MCF 10A (cell line): ENCODE measurements at regions not wholly inside any gene's neighbourhood (a gene's known extent, or its start where the extent isn't known, plus 50 kb on each side); places are given as distances from the start of the nearest gene placed in this dataset.

Experiments used
- BruUV-seq: library from RNA; stranded (reverse); fragments of 400-500 nt; replicated peaks from 2 replicates; lab custom pipeline; 2021; lab: Mats Ljungman, UMichigan
- CTCF ChIA-PET: fragments of 300-600 bp; sonication (Branson Sonifier 250); formaldehyde crosslinking; extraction: SDS; loops from one replicate; lab custom pipeline; 2021; ENCODE audit warnings: antibody characterized with exemption, inconsistent platforms; lab: Yijun Ruan, JAX
- POLR2A ChIA-PET: fragments of 300-600, 350-650 bp; sonication (Branson Sonifier 250); formaldehyde crosslinking; extraction: SDS; loops from one replicate; lab custom pipeline; 2020; ENCODE audit warnings: antibody characterized with exemption, inconsistent platforms; lab: Yijun Ruan, JAX
- DNase-seq: peaks from one replicate; pipeline ENCODE4 v3.0.0-alpha.2; 2018; ENCODE audit not compliant: unreplicated experiment
- H3K27ac Mint-ChIP-seq: one replicate; pipeline ENCODE4 v1.8.0; 2022; ENCODE audit warnings: mild to moderate bottlenecking, low read depth, mixed read lengths; ENCODE audit not compliant: unreplicated experiment
- H3K27me3 Mint-ChIP-seq: one replicate; pipeline ENCODE4 v1.8.0; 2022; ENCODE audit warnings: mixed read lengths; ENCODE audit not compliant: insufficient read depth, unreplicated experiment
- H3K36me3 Mint-ChIP-seq: one replicate; pipeline ENCODE4 v1.8.0; 2022; ENCODE audit warnings: mild to moderate bottlenecking, moderate library complexity, mixed read lengths; ENCODE audit not compliant: insufficient read depth, unreplicated experiment
- H3K4me1 Mint-ChIP-seq: one replicate; pipeline ENCODE4 v1.8.0; 2022; ENCODE audit warnings: mixed read lengths; ENCODE audit not compliant: insufficient read depth, unreplicated experiment
- H3K4me3 Mint-ChIP-seq: one replicate; pipeline ENCODE4 v1.8.0; 2022; ENCODE audit warnings: mild to moderate bottlenecking, moderate library complexity, mixed read lengths; ENCODE audit not compliant: unreplicated experiment
- H3K9me3 Mint-ChIP-seq: one replicate; pipeline ENCODE4 v1.8.0; 2022; ENCODE audit warnings: mixed read lengths; ENCODE audit not compliant: unreplicated experiment
- CTCF ChIP-seq: fragments of 200-600 bp; IDR thresholded peaks from one replicate; pipeline ENCODE4 v1.8.0; 2022; ENCODE audit warnings: antibody characterized with exemption, mild to moderate bottlenecking; ENCODE audit not compliant: unreplicated experiment
- intact Hi-C: fragments of 100-400 bp; cut with micrococcal nuclease; formaldehyde crosslinking; loops from 2 replicates; pipeline ENCODE4 v1.14.1; 2022

- no peaks in the 10 kb centered on the region for H3K27me3 Mint-ChIP-seq
- H3K4me1 Mint-ChIP-seq, result no peaks in the 10 kb centered on the region
- ChIA-PET POLR2A (interaction anchor here (0.7 kb wide), 2 partner anchors 129 to 948 kb away, joined by 4 read pairs; no protein-coding TSS in a partner anchor), CTCF (interaction anchor here (0.6 to 1.1 kb wide), 5 partner anchors 15 to 1333 kb away, joined by 3 to 4 read pairs (median 3); no protein-coding TSS in a partner anchor)
- no TSS peak for BruUV-seq
- H3K9me3 Mint-ChIP-seq, result no peaks in the 10 kb centered on the region
- intact Hi-C loops, result no loop called here
- no peak overlapping the region for H3K27ac Mint-ChIP-seq
- no peak for TF ChIP-seq CTCF
- no peaks in the 10 kb centered on the region for H3K36me3 Mint-ChIP-seq
- no peak overlapping the region for H3K4me3 Mint-ChIP-seq
- DNase-seq, result no peak
Measured at GRCh38 chr7:52254396-52255010, 780.9 kb upstream of the POM121L12 start.

- H3K4me1 Mint-ChIP-seq, result no peaks in the 10 kb centered on the region
- no peaks in the 10 kb centered on the region for H3K9me3 Mint-ChIP-seq
- no peaks in the 10 kb centered on the region for H3K36me3 Mint-ChIP-seq
- TF ChIP-seq CTCF, result no peak
- ChIA-PET POLR2A (interaction anchor here (0.7 kb wide), 1 partner anchor 949 kb away, joined by 4 read pairs; no protein-coding TSS in a partner anchor), CTCF (interaction anchor here (0.6 to 1.1 kb wide), 3 partner anchors 14 to 520 kb away, joined by 3 to 4 read pairs (median 3); no protein-coding TSS in a partner anchor)
- no peak overlapping the region for H3K4me3 Mint-ChIP-seq
- BruUV-seq, result no TSS peak
- no peak overlapping the region for H3K27ac Mint-ChIP-seq
- intact Hi-C loops, result no loop called here
- no peak for DNase-seq
- no peaks in the 10 kb centered on the region for H3K27me3 Mint-ChIP-seq
Measured at GRCh38 chr7:52253953-52254352, 781.5 kb upstream of the POM121L12 start.

- no peaks in the 10 kb centered on the region for H3K36me3 Mint-ChIP-seq
- POLR2A ChIA-PET, result interaction anchor here (0.6 kb wide), 1 partner anchor 255 kb away, joined by 3 read pairs; no protein-coding TSS in a partner anchor
- H3K4me3 Mint-ChIP-seq, result no peak overlapping the region
- intact Hi-C loops, result no loop called here
- DNase-seq, result no peak
- H3K4me1 Mint-ChIP-seq, result no peaks in the 10 kb centered on the region
- H3K27me3 Mint-ChIP-seq, result no peaks in the 10 kb centered on the region
- BruUV-seq, result no TSS peak
- H3K9me3 Mint-ChIP-seq, result no peaks in the 10 kb centered on the region
- CTCF ChIA-PET, result interaction anchor here (0.7 kb wide), 2 partner anchors 22 to 362 kb away, joined by 3 to 4 read pairs; no protein-coding TSS in a partner anchor
- H3K27ac Mint-ChIP-seq, result no peak overlapping the region
- TF ChIP-seq CTCF, result no peak
Measured at GRCh38 chr7:52249741-52250140, 785.7 kb upstream of the POM121L12 start.

GRCh38 chr7:52247518-52247917, 787.9 kb upstream of the POM121L12 start:
- BruUV-seq, result no TSS peak
- no peak overlapping the region for H3K27ac Mint-ChIP-seq
- intact Hi-C loops, result no loop called here
- no peak for TF ChIP-seq CTCF
- H3K27me3 Mint-ChIP-seq, result no peaks in the 10 kb centered on the region
- no peaks in the 10 kb centered on the region for H3K9me3 Mint-ChIP-seq
- no peak overlapping the region for H3K4me3 Mint-ChIP-seq
- no peaks in the 10 kb centered on the region for H3K36me3 Mint-ChIP-seq
- POLR2A ChIA-PET, result interaction anchor here (0.7 kb wide), 1 partner anchor 133 kb away, joined by 3 read pairs; no protein-coding TSS in a partner anchor
- no peaks in the 10 kb centered on the region for H3K4me1 Mint-ChIP-seq
- DNase-seq, result no peak
- CTCF ChIA-PET, result no interaction called here
